H1 (cell line): ENCODE measurements at regions not wholly inside any gene's neighbourhood (a gene's known extent, or its start where the extent isn't known, plus 50 kb on each side); places are given as distances from the start of the nearest gene placed in this dataset.

Experiments
- CBX8 ChIP-seq: fragments of 300-800, 300-1000 bp; sonication (generic); IDR thresholded peaks from 2 replicates; pipeline ENCODE4 v1.7.1; 2016; ENCODE audit warnings: low read depth, low read length, borderline replicate concordance
- TF ChIP-seq, protein P1 (sequence below): IDR thresholded peaks from 2 replicates; pipeline ENCODE4 v1.6.1; 2012; ENCODE audit warnings: low read length, inconsistent platforms

- TF ChIP-seq, protein P1, sequence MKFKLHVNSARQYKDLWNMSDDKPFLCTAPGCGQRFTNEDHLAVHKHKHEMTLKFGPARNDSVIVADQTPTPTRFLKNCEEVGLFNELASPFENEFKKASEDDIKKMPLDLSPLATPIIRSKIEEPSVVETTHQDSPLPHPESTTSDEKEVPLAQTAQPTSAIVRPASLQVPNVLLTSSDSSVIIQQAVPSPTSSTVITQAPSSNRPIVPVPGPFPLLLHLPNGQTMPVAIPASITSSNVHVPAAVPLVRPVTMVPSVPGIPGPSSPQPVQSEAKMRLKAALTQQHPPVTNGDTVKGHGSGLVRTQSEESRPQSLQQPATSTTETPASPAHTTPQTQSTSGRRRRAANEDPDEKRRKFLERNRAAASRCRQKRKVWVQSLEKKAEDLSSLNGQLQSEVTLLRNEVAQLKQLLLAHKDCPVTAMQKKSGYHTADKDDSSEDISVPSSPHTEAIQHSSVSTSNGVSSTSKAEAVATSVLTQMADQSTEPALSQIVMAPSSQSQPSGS = no peak
- no peak for TF ChIP-seq CBX8
Observed at GRCh38 chr1:90494748-90495282, 222.3 kb downstream of the BARHL2 start (continued).
